ENCODE measurements at regions not wholly inside any gene's neighbourhood (a gene's known extent, or its start where the extent isn't known, plus 50 kb on each side); places are given as distances from the start of the nearest gene placed in this dataset.
A peak's percentile ranks its signal among the peaks of the same experiment; 100 is the strongest.
"Not testable (repeated sequence)": the region's sequence is repeated elsewhere in the genome, so short reads cannot be mapped to it uniquely, and the experiment has no call there.

GRCh38 chr10:33041783-33042437 is 83.9 kb upstream of the ITGB1 start:
- no peak for DNase-seq (ENCODE audit: low read depth, low spot score)

GRCh38 chr10:33040436-33040835 is 82.4 kb upstream of the ITGB1 start:
- no peak for DNase-seq (ENCODE audit: low read depth, low spot score)
- H3K27ac ChIP-seq = no peak overlapping the region

More at GRCh38 chr10:33041783-33042437, 83.9 kb upstream of the ITGB1 start:
- H3K27ac ChIP-seq = no peak overlapping the region

DNA sequence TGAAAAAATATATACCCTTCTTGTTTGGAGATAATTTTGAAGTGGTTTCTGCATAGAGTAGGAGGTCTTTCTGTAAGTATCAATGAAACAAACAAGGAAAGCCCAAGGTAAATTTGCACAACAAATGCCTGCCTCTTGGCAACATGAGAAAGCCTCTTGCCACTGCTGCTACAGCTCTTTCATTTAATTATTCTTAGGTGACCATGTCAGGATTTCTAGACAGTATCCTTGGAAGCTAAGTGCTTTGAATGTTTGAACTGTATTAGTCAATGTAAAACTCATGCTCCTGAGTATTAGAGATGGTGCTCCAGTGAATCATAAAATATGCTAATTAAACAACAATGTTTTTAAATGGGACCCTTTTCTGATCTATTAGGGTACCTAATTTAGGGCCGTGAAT is 81.2 kb upstream of the ITGB1 start:
- no peak overlapping the region for H3K27ac ChIP-seq
- DNase-seq (ENCODE audit: low read depth, low spot score) = no peak

GRCh38 chr10:33038672-33039071 is 80.6 kb upstream of the ITGB1 start:
- DNase-seq (ENCODE audit: low read depth, low spot score) = no peak

DNA sequence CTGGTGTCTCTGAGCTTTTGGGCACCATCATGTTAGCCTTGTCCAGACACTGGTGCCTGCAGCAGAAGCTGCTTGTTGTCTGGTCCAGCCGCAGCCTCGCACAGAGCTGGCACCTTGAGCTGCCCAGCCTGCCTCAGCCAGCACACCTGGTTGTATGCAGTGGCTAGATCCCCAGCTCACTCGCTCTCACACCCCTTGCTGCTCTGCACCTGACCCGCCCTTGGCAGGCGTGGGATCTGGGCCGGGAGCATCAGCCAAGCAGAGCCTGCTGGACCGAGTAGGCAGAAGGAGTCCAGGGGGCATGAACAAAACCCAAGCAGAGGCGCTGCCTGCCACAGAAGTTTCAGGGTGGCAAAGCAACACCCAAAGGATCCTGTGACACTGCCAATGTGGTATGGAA is 79.7 kb upstream of the ITGB1 start:
- DNase-seq (ENCODE audit: low read depth, low spot score) = no peak
- H3K27ac ChIP-seq = no peak overlapping the region

More at GRCh38 chr10:33038672-33039071, 80.6 kb upstream of the ITGB1 start:
- no peak overlapping the region for H3K27ac ChIP-seq

- H3K27ac ChIP-seq = no peak overlapping the region
- DNase-seq (ENCODE audit: low read depth, low spot score) = no peak
Measured at GRCh38 chr10:33036670-33037069, 78.6 kb upstream of the ITGB1 start.

GRCh38 chr10:33035411-33035810 is 77.4 kb upstream of the ITGB1 start:
- H3K27ac ChIP-seq = no peak overlapping the region
- DNase-seq (ENCODE audit: low read depth, low spot score) = no peak

DNA sequence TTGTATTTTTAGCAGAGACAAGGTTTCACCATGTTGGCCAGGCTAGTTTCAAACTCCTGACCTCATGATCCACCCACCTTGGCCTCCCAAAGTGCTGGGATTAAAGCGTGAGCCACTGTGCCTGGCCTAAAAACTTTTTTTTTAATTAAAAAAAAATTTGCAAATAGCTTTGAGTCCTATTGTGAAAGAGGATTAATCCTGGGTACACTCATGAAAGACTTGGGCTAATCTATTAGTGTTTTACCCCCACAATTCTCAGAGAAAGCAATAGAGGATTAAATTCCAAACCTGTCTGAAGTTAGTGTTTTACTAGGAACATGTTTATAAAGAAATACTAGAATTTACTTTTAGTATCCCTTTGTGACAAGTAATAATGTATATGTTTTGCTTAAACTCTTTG is 76.9 kb upstream of the ITGB1 start:
- H3K27ac ChIP-seq = no peak overlapping the region
- no peak for DNase-seq (ENCODE audit: low read depth, low spot score)

DNA sequence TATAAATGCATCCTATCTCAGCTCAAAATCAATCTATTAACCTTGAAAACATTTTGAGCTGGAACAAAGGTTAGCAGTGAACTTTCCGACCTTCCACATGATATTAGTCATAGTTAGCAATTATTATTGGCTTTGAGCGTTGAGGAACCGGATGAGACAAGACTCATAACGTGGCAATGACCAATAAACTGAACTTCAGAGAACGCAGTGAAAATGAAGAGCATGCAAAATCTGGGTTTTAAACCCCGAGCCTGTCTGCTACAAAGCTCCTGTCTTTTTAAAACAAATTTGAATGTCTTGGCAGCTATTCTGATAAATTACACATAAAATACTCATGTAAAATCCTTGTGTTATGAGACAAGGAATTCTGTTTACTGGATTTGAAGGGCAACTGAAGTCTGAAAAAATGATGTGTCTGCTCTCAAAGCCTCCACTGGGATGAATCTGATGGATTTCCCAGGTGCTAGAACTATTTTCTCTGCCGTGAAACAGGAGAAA is 74.7 kb upstream of the ITGB1 start:
- H3K27ac ChIP-seq = peak overlapping the region; percentile 57
- peak; percentile 49 for DNase-seq (ENCODE audit: low read depth, low spot score)

DNA sequence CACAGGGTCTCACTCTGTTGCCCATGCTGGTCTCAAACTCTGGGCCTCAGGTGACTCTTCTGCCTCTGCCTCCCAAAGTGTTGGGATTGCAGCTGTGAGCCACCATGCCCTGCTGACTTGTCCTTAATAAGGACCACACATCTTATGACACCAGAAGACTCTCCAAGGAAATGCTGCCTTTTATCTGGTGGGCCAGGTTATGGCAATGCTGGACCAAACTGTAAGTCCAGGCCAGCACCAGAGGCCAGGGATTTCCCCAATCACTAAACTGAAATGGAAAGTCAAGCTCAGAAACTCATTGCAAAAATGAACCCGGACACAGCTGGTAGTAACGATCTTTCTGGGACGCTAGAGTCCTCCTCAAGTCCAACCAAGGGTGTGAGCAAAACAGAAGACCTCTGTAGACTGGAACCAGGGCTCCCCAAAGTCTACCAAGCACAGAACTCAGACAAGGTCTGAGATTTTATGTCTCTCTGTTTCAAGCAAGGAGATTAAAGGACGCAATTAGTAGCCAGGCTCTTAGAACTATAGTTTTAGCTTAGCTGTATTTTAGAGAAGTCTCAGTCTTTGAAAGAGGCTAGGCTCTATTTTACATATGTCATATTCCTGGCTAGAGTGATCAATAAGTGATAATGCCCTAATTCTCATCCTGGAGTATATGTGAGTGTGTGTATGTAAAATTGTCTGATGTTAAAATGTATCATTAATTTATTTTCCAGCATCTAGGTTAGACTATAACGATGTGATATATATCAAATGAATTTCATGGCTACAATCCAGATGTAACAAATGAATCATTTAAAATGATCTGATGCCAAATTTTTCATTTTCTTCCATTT is 74.0 kb upstream of the ITGB1 start:
- no peak for DNase-seq (ENCODE audit: low read depth, low spot score)
- H3K27ac ChIP-seq = peak overlapping the region; percentile 57

DNA sequence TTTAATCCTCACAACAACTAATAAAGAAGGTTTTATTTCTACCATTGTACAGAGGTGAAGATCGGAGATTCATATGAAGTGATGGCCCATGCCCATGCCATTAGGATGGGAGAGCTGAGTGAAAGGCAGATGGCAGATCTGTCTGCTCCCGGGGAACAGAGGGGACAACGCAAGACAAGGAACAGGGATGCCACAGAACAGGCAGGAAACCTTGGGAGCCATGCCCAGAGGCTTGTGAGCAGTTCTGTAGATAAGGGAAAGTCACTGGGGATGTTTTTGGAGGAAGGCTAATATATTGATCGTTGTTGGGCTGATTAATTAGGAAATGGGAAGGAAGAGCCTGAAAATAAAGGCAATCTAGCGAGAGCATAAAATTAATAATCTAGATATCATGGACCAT is 73.1 kb upstream of the ITGB1 start:
- no peak overlapping the region for H3K27ac ChIP-seq
- no peak for DNase-seq (ENCODE audit: low read depth, low spot score)

GRCh38 chr10:33028515-33028914 is 70.5 kb upstream of the ITGB1 start:
- H3K27ac ChIP-seq; DNase-seq (ENCODE audit: low read depth, low spot score): not testable (repeated sequence)

GRCh38 chr10:33027088-33027487 is 69.1 kb upstream of the ITGB1 start:
- no peak for DNase-seq (ENCODE audit: low read depth, low spot score)
- peak overlapping the region; percentile 12 for H3K27ac ChIP-seq

GRCh38 chr10:33026422-33026821 is 68.4 kb upstream of the ITGB1 start:
- no peak for DNase-seq (ENCODE audit: low read depth, low spot score)
- H3K27ac ChIP-seq = peak overlapping the region; percentile 12

DNA sequence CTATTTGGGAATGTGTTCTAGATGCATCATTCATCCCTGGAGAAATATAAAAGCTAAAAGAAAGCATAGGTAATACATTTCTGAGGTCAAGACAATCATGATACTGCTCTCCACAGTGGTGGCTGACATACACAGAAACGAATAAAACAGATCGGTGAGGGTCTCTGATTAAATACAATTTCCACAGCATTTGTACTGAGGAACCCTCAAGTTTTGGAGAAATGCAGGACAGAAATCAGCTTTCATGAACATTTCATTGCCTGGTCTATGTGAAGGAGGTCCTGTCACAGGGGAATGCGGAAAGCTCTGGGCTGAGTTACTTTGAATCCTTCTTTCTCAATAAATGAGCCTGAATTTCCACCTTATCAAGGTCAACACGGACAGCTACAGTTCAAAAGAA is 67.9 kb upstream of the ITGB1 start:
- DNase-seq (ENCODE audit: low read depth, low spot score) = no peak
- no peak overlapping the region for H3K27ac ChIP-seq

GRCh38 chr10:33025039-33025438 is 67.0 kb upstream of the ITGB1 start:
- no peak overlapping the region for H3K27ac ChIP-seq
- DNase-seq (ENCODE audit: low read depth, low spot score) = no peak

DNA sequence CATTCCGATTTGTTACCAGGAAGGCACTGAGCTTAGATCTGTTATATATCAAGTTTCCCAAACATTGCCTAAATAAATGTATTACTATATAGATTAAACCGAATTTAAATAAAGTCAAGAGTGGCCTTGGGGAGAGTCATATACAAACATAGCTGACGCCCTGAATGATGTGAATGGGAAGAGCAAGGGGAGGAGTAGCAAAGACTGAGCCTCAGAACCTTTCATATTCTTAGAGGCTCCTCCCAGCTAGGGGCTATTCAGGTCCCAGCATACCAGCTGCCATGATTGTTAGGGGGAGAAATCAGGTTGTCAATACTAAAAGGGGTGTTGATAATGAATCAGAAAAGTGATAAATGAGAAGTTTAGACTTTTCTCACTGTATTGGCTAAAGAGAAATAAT is 64.7 kb upstream of the ITGB1 start:
- DNase-seq (ENCODE audit: low read depth, low spot score) = no peak
- peak overlapping the region; percentile 50 for H3K27ac ChIP-seq

- H3K27ac ChIP-seq = peak overlapping the region; percentile 50
- DNase-seq (ENCODE audit: low read depth, low spot score) = no peak
Measured at GRCh38 chr10:33022090-33022489, 64.1 kb upstream of the ITGB1 start.

DNA sequence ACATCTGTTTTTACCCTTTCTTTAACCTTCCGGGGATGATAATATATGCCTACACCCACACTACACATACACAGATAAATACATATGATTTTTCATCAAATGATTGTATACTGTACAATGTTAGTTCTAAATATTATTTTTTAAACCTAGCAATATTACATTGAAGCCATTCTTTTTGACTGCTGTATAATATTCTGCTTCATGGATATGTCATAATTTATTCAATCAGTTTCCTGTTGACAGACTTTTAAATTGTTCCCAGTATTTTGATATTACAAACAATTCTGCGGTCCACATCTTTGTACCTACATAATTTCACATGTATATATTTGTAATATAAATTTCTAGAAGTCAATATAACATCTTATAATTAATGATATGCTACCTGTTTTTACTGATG is 59.0 kb upstream of the ITGB1 start:
- H3K27ac ChIP-seq = no peak overlapping the region
- DNase-seq (ENCODE audit: low read depth, low spot score) = no peak

DNA sequence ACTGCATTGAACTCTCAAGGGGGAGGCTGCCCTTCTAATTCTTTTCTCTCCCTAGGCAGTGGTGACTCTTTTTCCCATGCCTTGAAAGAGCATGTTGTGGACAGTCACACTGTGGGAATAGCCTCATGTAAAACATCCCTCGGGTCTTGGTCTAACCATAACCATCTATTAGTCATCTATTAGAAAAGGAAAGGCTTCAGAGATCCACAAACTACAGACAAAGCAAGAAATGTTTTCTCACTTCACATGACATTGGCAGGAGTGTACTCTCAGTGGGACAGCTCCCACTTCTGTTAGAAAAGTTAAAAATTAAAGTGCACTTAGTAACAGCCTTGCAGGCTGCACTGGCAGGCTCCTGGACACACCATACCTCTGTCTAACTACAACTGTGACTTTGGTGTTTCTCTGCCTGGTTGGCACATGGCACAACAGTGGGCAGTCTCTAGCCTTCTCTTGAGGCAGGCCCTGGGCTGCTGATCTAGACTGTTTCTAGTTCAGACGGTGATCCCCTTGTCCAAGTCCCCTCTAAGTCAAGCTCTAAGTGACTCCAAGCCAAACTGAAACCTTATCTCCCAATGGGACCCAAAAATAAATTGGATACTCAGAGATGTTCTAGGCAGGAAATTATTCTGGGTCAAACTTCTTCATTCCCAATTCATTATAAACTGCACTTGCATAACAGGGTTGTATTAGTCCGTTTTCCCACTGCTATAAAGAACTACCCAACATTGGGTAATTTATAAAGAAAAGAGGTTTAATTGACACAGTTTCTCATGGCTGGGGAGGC is 57.9 kb upstream of the ITGB1 start:
- no peak overlapping the region for H3K27ac ChIP-seq
- no peak for DNase-seq (ENCODE audit: low read depth, low spot score)

DNA sequence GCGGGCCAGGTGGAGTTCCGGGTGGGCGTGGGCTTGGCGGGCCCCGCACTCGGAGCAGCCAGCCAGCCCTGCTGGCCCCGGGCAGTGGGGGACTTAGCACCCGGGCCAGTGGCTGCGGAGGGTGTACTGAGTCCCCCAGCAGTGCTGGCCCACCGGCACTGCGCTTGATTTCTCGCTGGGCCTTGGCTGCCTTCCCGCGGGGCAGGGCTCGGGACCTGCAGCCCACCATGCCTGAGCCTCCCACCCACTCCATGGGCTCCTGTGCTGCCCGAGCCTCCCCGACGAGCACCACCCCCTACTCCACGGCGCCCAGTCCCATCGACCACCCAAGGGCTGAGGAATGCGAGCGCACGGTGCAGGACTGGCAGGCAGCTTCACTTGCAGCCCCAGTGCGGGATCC is 55.3 kb upstream of the ITGB1 start:
- not testable (repeated sequence) for DNase-seq (ENCODE audit: low read depth, low spot score); H3K27ac ChIP-seq

All from epithelial cell of prostate (primary cell).